Gastroesophageal sphincter (tissue), 3 donors: ENCODE measurements at regions not wholly inside any gene's neighbourhood (a gene's known extent, or its start where the extent isn't known, plus 50 kb on each side); places are given as distances from the start of the nearest gene placed in this dataset.

ENCODE experiments used
- CTCF ChIP-seq, 4 experiments: fragments of 200-600 bp in 2 of 4; fragments of 450-650 bp in 2 of 4; sonication (generic) in 1 of 4; IDR thresholded peaks; one replicate each; pipeline ENCODE4 v1.5.1; 2017 to 2019; ENCODE audit warnings: antibody characterized with exemption in 4 of 4, mild to moderate bottlenecking in 2 of 4, moderate library complexity in 2 of 4
- EP300 ChIP-seq: sonication (generic); formaldehyde crosslinking; IDR thresholded peaks from one replicate; pipeline ENCODE4 v1.6.1; 2017; ENCODE audit warnings: antibody characterized with exemption, mild to moderate bottlenecking

- no peak for TF ChIP-seq CTCF (IDR thresholded peaks at IDR 0.05)
- TF ChIP-seq EP300 = no peak
These were observed 66.9 kb upstream of the CPSF6 start for GRCh38 chr12:69172491-69172890.
